Stimulated activated CD4-positive, alpha-beta T cell treated with anti-CD3 and anti-CD28 coated beads, Interleukin-2, amount 100 ng/mL, for 48 hours (primary cell): ENCODE measurements at regions not wholly inside any gene's neighbourhood (a gene's known extent, or its start where the extent isn't known, plus 50 kb on each side); places are given as distances from the start of the nearest gene placed in this dataset.
"Not testable (repeated sequence)": the region's sequence is repeated elsewhere in the genome, so short reads cannot be mapped to it uniquely, and the experiment has no call there.

Experiments used
- DNase-seq, 2 donors: peaks; one replicate each; pipeline ENCODE4 v3.0.0-alpha.2; 2020

DNA sequence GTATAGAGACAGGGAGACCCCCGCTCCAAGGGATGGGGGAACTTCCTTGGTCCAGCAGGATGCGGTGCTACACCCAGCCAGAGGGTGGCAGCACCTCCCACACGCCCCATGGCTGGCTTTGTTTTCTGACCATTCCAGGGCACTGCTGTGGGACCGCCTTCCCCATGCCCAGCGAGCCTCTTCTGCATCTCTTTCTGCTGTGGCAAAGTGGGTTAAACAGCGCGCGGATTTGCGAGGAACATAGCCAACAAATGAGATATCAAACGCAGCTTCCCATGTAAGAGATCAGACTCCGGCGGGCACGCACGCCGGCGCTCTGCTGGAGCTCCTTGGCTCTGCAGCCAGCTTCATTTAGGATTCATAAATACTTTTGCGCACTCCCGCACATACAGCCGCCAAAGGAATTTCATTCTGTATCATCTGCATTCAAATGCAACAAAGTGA, 485.8 kb upstream of the CADM1 start:
- no peak for DNase-seq

DNA sequence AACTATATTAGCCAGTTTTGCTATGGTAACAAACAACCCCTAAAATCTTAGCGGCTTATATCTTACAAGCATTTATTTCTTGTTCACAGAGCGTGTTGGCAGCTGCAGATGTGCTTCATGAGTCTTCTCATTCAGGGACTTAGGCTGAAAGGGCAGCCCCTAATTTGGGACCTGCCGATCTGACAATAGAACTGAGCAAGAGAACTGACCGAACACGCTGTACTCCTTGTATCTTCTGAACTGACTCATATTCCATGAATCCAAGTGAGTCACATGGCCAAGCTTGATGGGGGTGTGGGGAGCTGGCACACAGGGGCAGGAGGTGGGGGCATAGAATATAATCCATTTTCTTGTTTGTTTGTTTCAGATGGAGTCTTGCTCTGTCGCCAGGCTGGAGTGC, 481.7 kb upstream of the CADM1 start:
- no peak for DNase-seq

DNA sequence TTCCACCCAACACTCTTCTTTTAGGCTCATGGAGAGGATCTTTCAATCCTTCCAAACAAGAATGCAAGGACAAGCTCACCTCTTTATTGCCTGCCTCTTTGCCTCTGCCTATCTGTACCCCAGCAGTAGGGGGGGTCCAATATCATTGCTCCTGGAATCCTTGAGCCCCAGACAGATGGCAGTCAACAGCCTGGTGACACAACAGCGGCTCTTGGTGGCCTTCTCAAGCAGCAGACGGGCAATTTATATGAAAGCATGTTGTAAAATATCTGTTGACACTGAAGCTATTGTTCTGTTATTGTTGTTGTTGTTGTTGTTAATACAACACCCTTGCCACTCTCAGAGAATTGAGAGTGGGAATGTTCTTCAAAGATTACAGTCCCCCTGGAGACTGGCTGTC, 480.0 kb upstream of the CADM1 start:
- no peak for DNase-seq

DNA sequence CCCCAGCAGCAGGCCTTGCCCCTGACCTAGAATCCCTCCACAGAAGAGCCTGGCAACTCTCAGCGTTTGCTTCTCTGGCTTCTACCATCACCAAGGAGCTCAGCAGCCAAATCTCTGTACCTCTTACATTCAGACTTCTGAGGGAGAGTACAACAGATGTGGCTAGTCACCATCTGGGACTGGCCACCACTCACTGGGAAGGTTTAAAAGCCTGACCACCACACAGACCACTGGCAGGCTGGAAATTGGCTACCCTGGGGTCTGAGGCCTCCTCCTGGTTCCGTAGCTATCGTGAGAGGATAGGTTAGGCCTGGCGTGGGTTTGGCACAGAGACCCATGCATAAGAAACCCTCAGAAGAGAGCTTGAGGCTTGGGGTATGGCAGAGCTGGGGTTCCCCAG, 478.5 kb upstream of the CADM1 start:
- no peak for DNase-seq

- no peak for DNase-seq
Measured at GRCh38 chr11:115981814-115982471, 477.7 kb upstream of the CADM1 start.

- DNase-seq = no peak
Measured at GRCh38 chr11:115981104-115981481, 476.9 kb upstream of the CADM1 start.

DNA sequence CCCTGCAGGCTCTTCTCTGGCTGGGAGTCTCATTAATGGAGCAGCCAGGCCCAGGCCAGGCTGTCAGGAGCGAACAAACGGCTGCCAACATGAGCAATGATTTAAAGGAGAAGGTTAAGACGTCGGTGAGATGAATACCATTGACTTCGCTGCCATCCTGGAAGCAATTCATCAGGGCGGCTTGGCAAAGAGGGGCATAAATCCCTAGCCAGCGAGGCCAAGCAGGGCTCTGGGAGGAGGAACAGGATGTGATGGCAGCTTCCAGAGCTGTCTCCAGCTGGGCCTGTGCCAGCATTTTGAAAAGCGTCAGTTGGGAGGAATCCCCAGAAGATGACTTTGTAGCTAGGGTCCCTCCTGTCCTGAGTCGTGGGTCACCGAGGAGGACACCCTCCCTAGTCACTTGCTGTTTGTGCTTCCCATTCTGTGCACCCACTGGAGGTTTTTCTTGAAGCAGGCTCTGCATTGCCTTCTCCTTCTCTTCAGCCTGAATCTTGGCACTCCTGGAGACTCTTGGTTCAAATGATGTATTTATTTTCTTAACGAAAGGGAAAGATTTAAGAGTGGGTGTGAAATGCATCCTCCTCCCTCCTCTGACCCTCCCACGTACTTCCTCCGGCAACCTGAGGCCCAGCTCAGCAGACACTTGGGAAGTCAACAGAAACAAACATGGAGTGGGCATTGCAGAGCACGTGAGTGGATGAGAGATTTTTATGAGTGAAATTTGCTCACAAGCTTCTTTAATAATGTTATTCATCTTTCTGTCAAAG, 476.3 kb upstream of the CADM1 start:
- no peak for DNase-seq

- DNase-seq = no peak
Measured at GRCh38 chr11:115974703-115975102, 470.5 kb upstream of the CADM1 start.

DNA sequence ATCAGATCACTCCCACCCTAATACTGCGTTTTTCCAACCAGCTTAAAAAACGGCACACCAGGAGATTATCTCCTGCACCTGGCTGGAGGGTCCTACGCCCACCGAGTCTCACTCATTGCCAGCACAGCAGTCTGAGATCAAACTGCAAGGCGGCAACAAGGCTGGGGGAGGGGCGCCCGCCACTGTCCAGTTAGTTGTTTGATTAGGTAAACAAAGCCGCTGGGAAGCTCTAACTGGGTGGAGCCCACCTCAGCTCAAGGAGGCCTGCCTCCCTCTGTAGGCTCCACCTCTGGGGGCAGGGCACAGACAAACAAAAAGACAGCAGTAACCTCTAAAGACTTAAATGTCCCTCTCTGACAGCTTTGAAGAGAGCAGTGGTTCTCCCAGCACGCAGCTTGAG, 463.0 kb upstream of the CADM1 start:
- not testable (repeated sequence) for DNase-seq

GRCh38 chr11:115965767-115966504, 461.7 kb upstream of the CADM1 start:
- DNase-seq = no peak

DNA sequence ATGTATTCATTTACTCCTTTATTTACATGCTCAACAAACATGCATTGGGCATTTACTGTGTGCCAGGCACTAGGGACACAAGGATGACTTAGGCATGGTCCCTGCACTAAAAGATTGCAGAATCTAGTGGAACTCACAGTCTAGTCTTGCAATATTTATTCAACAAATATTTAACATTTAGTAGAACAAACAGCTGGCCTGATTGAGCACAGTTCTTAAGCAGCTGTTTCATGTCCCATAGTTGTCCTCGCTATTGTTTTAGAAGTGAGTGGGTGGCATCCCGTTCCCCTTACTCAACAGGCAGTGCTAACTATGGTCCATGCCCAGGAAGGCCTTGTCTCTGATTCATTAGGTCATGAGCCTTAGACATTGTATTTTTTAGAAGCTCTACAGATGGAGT, 459.9 kb upstream of the CADM1 start:
- DNase-seq = no peak

DNA sequence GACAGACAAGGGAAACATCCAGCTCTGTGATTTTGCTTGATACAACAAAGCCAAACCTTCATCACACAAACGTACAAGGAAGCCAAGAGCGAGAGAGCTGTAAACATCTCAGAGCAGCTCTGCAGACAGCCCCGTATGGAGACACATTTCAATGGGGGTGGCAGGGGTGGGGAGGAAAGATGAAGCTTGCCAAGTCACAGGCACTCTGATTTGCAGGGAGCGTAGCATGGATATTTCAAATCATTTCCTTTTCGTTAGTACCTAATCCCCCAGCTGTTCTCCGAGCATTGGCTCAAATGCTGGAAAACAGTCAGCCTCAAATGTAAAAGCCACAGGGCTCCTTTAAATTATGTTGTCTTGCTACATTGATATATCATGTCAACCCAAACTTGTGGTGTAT, 458.9 kb upstream of the CADM1 start:
- no peak for DNase-seq

DNA sequence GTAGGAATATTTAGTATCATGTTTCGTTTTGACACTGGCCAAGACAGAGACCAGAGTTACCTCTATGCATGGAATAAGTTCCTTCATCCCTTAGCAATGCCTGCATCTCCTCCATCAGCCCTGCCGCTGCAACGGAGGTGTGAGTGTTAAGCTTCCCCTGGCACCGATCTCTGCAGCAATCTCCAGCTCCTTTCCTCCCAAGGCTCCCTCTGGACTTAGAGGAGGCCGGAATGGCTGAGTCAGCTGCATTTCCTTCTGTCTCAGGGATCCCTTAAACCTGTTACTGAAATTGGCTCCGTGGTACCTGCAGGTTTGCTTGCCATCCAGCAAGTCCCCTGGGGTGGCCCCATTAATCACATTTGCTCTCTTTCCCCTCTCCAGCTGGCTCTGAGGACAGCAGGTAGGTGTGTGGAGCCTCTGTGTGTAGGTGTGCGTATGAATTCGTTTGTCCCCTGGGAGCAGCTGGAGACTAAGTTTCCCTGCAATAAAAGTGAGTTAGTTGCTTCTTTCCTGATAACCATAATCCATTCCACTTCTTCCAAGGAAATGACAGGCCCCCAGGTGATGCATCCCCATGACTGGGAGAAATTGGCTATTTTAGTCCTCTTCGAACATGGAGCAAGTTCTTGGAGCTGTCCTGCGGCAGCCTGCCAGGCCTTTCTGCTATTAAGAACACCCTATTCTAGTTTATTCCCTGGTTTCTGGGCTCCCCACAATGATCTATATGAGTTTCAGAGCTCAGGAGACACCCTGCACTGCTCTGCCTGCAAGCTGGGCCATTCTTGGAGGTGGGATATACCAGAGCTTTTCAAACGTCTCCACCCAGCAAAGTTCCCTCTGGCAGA, 457.2 kb upstream of the CADM1 start:
- no peak for DNase-seq

DNA sequence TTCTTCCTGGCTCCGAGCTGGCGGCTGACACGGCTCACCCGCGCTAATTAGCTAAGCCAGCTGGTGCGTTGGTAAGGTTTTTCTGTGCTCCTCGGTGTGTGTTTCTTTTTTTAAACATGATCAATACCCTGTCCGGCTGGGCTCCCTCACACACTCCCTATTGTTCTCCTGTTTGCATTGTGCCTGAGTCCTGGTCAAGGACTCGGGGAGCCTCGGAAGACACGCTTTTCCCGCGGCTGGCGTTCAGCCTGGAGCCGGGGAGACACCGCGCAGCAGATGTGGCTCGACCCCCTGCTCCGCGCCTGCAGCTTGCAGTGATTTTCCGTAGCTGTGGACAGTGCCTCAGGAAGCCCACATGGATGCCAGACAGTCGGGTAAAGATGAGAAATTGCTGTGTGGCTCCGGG, 454.9 kb upstream of the CADM1 start:
- no peak for DNase-seq

DNA sequence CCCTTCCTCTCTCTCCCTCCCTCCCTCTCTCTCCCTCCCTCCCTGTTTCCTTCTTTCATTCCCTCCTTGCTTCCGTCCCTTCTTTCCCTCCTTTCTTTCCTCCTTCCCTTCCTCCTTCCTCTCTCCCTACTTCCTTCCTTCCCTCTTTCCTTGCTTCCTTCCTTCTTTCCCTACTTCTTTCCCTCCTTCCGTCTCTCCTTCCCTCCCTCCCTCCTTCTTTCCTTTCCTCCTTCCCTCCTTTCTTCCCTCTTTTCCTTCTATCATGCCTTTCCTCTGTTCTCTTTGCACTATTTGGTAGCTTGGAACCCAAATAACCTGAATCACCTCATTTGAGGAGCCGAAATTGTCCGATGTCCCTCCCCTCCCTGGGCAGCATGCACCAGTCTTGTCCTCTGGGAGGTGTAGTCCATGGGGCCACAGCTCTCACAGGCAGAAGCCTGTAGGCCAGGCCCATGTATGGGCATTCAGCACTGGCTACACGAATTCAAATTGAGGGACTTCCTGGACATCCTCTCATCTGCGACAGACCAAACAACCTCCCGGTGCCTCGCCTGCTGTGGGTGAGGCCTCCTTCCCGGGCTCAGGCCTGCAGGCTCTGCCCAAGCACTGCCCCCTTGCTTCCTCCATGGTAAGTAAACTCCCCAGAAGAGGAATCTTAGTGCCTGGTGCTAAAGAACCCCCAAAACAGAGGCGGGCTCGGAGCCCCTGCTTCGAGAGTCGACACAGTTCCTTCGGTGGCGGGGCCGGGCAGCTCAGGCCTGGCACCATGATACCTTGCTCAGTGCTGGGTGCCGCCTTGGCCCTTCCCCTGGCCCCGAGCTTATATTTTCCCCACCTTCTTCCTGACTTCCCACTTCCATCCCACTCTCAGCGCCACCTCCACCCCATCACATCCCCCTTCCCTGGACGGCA, 454.1 kb upstream of the CADM1 start:
- no peak for DNase-seq

GRCh38 chr11:115955803-115956202, 451.6 kb upstream of the CADM1 start:
- DNase-seq = no peak

GRCh38 chr11:115950660-115951059, 446.4 kb upstream of the CADM1 start:
- DNase-seq = no peak

GRCh38 chr11:115944596-115944995, 440.4 kb upstream of the CADM1 start:
- DNase-seq = no peak

DNA sequence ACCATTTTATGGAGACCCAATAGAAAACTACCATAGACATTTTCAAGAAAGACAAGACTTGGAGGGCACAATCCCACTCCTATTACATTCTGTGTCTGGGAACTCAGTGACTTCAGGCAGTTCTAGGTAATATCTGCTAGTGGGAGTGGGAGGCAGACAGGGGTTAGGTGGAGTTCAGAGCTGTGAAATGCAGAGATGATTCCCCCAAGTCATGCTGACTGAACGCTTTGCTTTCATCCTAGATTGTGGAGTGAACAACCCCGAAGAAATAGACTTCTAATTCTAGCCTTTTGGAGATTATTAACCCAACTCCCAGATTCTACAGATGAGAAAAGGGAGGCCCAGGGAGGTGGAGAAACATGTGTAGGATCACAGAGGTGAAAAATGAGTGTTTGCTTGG, 437.8 kb upstream of the CADM1 start:
- no peak for DNase-seq

DNA sequence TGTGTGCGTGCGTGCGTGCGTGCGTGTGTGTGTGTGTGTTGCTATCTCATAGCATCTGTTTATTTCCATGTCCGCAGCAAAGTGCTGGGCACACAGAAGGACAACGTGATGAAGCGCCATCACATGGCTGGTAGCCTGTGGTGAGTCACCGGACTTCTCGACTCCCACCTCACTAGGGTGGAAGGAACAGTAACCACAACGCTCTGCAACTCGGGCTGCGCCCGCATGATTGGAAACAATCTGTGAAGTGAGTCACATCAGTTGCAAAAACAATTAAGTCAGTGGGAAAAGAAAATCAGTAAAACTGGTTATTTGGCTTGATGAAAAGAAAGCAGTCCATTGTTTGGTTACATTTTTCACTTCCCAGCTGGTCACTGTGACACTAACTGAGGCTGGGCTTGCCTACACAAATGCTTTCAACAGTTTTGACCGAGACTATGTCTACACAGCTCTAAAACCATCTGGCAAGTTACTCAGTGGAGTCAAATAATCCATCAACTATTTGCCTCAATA, 437.3 kb upstream of the CADM1 start:
- no peak for DNase-seq

DNA sequence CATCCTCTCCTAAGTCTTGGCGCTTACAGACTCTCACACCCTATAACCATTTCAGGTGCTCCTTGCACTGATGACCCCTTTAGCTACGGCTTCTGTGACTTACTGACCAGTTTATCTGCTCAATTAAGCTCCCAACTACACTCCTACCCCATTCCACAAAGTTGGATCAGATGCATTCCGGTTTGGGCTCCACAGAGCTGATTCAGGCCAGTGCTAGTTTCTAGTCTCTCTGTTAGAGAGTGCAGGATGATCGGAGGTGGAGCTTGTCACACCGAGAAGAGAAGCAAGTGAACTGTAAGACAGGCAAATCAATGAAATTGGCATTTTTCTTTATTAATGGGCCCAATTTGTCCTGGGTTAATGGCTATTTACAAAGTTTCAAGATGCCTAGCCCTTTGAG, 436.8 kb upstream of the CADM1 start:
- no peak for DNase-seq
